ENCODE measurements at regions not wholly inside any gene's neighbourhood (a gene's known extent, or its start where the extent isn't known, plus 50 kb on each side); places are given as distances from the start of the nearest gene placed in this dataset.
A peak's percentile ranks its signal among the peaks of the same experiment; 100 is the strongest.
"Not testable (repeated sequence)": the region's sequence is repeated elsewhere in the genome, so short reads cannot be mapped to it uniquely, and the experiment has no call there.

DNA sequence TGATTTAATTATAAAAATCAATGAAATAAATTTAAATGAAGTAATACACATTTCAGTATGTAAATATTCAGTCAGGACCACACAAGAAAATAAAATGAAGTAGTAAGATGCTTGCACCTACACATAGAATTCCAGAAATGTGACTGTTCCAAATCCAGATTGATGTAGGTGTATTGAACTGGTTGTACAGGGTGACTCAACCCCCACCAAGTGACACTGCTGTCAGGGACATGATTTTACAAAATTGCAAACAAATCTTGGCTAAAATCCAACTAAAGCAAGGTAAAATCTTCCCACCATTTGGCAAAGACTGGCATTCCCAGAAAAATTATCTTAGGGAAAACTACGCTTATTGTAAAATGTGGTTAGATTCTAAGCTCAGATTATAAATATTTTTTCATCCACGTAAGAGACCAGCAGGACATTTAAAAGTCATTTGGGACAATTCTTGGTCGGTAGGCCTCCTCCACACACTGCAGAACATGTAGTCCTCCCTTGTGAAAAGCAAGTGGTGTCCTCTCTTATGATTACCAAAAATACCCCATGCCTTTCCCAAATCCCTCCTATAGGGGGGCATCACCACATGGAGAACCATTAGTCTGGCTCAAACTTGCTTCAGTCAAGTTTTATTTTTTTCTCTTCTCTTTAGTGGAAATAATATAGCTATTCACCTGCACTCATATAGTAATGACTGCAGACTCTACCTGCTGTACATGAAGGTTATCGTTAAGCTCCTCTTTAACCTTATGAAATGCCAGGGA is 287.1 kb upstream of the SMIM30 start:
- DNase-seq (ENCODE audit: low read depth in 2 of 3, low spot score in 2 of 3): no peak

DNA sequence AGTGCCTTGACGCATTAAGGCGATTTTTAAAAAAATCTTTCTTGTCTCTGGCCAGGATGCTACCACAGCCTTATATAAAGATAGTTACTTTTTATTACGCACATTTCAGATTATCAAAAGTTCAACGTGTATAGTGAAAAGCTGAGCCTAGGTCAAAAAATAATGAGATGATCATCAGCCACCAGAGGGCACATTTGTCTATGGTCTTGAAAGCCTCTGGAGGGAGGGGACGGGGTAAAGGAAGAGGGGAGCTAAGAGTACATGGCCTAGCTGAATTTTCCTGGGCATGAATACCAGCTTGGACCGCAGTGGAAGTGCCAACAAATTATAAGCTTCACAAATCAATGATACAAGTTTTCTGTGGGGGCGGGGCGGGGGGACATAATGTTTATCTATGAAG is 285.9 kb upstream of the SMIM30 start:
- DNase-seq (ENCODE audit: low read depth in 2 of 3, low spot score in 2 of 3): peak in 2 of 3 donors; percentile 1 to 12

DNA sequence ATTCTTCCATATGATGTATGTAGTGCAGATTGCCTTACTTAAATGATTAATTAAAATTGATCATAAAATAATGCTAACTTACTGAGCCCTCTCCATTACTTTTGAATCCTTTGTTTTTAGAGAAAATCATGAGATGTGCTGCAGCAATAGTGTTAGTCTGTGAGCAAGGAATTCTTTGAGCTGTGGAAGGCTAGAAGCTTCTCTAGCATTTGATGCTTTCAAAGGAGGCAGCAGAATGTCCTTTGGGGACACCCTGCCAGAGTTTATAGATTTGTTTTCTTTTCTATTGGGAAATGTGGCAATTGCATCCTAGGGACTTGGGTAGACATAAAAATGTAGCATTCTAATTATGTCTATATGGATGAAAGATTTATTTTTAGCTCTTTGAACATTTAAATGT is 284.1 kb upstream of the SMIM30 start:
- no peak for DNase-seq (ENCODE audit: low read depth in 2 of 3, low spot score in 2 of 3)

DNA sequence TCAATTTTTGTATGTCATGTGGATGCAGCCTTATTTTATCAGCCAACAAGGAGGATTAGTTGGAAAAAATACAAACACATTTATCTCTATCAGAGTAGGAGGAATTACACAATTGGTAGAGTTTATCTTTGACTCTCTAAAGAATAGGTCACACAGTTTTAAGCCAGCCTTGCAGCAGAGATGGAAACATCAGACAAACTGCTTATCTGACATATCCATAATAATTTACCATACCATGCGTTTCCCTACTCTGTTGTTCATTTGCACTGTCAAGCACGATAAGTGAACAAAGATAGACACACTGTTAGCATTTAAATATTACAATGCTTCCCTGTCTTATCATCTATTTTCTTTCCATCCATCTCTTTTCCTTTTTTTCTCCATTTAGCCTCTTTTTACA is 283.7 kb upstream of the SMIM30 start:
- DNase-seq (ENCODE audit: low read depth in 2 of 3, low spot score in 2 of 3): no peak

DNA sequence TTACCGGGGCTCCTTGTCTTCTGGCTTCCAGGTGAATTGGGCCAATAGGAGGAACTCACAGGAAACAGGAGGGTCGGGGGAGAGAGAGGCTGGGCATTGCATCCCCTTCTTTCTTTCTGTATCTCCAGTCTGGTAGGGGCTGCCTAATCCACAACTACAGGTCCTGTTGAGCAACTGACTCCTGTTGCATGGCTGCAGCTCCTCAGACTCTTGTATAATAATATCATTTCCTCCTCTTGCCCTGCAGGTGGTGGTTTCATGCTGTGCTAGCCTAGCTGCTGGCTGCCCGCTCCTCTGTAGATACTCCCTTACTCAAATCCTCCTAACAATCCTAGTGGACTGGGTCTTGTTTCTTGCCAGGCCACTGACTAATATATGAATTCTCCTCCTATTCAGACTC is 276.5 kb upstream of the SMIM30 start:
- DNase-seq (ENCODE audit: low read depth in 2 of 3, low spot score in 2 of 3): no peak

DNA sequence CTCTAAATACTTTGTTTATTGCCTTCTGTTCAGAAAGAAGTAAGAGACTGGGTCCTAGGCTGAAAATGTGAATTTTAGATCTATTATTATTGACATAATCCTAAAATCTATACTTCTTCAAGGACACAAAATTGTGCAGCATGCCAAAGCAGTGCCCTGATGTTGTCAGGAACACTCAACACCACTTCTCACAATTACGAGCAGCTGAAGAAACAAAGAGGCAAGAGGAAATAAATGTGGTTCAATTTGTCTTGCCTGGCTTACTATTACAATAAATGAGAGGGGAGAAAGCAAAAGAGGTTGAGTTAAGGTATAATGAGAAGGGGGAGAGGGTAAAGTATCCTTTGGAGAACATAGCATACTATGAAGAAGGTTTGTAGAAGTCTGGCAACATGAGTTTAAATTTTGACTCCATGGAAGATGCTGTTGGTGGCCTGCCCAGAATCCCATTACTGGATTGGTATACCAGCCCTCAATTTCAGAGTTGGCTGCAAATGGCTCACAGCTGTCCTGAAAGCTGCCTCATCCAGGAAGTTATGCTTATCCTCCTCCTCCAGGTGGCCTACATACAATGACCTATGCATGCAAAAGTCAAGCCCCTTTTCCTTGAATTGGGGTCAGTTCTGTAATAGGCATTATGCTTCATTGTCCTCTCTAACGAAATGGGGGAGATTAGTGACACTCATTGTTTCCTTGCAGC is 274.6 kb upstream of the SMIM30 start:
- no peak for DNase-seq (ENCODE audit: low read depth in 2 of 3, low spot score in 2 of 3)

DNA sequence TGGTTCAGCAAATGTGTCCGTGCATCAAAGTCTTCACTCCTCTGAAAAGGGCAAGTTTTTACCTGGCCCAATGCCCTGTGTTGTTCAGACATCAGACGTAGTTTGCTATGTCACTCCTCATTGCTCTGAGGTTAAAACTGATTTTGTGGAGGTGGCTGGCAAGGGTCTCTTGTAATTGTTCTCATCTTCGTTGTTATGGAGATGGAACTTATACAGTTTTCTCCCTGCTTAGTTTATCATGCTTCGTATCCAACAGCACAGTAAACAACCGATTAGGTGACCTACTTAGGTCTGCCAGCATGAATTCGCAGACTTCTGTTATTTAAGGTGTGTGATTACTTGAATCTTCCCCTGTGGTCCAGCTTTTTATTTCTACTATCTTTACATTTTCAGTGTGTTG is 274.1 kb upstream of the SMIM30 start:
- DNase-seq (ENCODE audit: low read depth in 2 of 3, low spot score in 2 of 3): no peak

DNA sequence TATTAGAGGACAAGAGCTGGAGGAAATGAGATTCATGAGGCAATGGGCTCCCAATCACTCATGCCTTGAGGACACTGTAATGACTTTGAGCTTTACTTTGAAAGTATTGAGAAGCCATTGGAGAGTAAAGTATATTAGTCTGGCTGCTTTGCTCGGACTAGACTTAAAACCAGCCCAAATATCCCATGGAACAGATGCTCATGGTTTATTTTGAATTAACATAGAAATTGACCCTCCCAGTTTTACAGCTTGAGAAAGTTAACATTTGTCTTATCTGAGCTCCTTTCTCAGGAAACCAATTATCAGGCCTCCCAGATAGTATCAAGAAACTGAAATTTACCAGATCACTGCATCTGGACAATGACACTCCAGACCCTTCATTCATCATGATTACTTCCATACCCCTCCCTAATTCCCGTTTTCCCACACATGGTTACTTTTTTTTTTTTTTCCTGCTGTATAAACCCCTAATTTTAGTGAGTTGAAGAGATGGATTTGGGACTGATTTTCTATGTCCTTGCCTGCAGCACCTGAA is 270.8 kb upstream of the SMIM30 start:
- no peak for DNase-seq (ENCODE audit: low read depth in 2 of 3, low spot score in 2 of 3)

DNA sequence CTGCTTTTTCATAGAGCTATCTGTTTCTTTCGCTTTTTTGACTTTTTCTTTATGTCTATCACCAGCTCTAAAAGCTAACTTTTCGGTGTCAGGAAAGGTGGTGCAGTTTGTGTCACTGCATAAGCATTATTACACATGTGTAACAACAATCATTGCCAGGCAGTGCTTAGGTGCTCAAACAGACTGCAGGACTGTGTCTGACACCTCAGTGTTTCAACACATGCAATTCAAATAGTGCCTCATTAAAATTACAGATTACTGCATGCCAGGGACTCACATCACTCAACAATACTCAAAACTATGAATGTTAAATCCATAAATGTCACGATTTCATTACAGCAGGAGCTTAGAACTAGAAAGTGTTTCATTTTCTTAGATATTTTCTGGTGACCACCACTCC is 265.3 kb upstream of the SMIM30 start:
- DNase-seq (ENCODE audit: low read depth in 2 of 3, low spot score in 2 of 3): no peak

DNA sequence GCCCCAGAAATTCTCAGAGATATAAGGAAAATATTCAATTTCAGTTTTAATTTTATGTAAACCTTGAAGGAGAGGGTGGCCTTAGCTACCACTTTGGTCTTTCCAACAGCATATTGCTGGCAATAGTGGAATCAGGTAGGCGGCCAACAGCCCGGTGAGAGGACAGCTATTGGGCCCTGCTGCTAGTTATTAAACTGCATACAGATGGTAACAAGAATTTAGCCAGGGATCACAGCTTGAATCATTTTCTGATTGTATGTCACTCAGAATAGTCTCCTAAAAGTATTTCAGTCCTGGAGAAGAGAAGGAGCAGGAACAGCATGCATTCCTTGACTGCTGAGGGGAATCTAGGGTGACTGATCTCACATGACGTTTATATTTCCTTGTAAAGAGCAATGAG is 261.4 kb upstream of the SMIM30 start:
- no peak for DNase-seq (ENCODE audit: low read depth in 2 of 3, low spot score in 2 of 3)

DNA sequence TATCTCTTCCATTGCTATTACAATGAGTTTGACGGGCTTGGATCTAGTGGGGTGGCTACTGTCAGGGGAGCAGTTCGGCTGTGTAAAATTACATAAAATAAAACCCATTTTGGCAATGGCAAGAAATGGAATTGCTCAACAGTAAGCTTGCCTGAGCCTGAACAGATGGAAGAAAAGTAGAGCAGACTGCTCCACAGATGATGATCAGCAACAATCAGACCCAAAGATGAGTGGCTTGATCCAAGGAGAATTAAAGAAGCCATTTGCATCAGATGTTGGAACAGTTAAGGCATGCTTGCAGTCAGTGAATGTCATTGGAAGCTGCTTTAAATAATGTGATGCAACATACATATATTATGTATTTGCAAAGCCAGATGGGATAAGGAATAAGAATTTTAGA is 256.6 kb upstream of the SMIM30 start:
- no peak for DNase-seq (ENCODE audit: low read depth in 2 of 3, low spot score in 2 of 3)

DNA sequence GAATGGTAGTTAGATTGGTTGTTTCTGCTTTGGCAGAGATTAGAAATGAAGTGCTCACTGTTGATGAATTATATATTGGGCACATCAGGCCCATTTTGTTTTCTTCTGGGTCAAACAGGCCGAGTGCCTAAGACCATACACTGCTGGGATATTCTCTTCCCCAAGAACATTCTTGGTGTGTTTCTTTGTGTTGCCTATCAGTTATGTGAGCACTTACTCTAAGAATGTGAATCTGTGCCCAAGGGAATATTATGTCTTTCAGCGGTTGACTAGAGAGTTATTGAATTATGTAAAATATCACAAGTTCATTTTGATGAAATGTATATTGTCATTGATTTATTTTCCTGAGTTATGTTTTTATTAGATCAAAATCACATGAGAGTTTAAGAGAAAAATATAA is 255.5 kb upstream of the SMIM30 start:
- DNase-seq (ENCODE audit: low read depth in 2 of 3, low spot score in 2 of 3): no peak

DNA sequence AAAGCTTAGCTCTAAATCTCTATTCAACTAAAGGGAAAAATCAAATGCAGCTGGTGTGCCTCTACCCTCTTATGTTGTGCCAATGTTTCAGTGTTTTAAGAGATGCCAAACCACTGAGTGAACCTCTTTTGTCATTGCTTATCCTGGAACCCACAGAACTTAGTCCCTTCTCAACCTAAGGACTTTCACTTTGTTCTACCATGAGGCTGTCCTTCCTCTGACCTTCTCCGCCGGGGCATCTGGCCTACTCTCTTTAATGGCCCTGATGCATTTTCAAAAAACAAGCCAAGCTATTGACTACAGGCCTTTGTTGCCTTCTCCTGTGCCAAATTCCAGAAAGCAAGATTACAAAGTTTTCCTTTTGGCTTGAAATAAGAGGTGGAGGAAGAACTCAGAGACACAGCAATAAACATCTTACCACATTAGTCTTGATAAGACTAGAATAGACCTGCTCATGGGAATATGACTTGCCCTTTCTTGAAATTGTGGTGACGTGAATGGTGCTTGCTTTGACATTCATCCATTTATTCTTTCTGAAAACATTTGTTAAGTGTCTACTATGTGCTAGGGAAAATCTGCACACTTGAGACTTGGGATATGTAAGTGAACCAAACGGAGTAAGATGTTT is 253.2 kb upstream of the SMIM30 start:
- no peak for DNase-seq (ENCODE audit: low read depth in 2 of 3, low spot score in 2 of 3)

DNA sequence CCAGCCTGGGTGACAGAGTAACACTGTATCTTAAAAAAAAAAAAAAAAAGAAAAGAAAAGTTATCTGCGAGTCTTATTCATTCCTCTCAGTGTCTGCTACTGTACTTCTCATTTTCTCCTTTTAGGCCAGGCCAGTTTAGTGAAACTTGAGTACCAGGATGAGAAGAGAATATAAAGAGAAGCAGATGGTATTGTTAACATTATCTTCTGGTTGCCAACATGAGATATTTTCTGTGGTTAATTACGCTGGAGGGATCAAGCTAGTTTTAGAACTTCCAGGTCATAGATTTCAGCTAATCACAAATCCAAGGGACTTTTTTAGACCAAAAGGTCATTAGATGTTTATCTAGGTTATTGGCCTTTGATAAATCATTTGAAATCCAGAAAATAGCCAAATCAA is 252.6 kb upstream of the SMIM30 start:
- DNase-seq (ENCODE audit: low read depth in 2 of 3, low spot score in 2 of 3): no peak

DNA sequence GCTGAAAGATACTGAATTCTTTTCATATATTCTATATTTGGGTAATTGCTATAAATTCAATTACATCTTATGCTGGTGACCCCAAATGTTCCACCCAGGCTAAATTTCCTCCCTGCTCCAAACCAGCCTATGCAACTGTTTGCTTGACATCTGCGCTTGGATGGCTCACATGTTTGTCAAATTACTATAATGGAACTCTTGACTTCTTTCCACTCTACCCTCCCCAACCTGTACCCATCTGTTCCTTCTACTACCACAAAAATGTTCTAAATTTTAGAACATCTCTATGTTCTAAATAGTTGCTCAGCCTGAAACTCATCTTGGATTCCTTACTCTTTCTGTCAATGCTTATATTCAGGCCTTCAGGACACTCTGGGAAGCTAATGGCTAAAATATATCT is 249.9 kb upstream of the SMIM30 start:
- DNase-seq (ENCODE audit: low read depth in 2 of 3, low spot score in 2 of 3): no peak

DNA sequence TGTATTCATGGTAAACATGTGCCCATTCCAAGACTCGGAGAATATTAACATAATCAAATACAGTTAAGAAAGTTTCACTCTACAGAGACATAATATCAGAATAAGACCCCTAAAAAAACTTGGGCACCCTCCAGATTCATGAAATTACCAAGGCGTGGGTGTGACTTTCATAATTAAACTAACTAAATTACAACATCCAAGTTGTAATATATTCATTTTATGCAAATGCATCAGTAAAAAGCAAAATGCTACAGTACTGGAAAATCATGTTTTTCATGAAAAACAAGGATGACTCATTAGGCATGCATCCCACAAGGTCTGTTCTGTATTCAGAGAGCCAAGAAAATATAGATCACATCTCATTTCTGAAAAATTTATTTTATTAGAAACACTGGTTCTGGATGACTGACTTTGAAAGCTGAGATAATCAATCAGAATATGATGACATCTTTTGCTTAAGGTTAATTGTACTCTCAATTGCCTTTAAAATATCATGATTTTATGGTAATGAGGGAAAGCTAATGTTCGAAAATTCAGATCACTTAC is 248.8 kb upstream of the SMIM30 start:
- DNase-seq (ENCODE audit: low read depth in 2 of 3, low spot score in 2 of 3): no peak

DNA sequence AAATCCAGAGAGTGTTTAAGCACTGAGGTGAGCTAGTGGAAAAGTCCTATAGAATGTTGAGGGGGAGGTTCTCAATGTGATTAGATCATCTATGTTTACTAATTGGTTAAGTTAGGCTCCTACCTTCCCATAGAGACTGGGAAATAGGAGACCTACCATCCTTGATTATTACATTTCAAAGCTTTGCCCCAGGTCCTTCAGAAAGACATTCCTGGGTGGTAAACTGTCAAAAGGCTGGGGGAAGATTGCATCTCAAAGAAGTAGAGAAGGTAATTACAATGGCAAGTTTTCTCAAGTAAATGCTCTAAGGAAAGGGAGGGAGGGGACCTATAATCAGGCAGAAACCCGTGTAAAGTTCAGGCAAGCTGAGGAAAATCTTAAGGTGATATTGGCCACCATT is 247.8 kb upstream of the SMIM30 start:
- DNase-seq (ENCODE audit: low read depth in 2 of 3, low spot score in 2 of 3): no peak

DNA sequence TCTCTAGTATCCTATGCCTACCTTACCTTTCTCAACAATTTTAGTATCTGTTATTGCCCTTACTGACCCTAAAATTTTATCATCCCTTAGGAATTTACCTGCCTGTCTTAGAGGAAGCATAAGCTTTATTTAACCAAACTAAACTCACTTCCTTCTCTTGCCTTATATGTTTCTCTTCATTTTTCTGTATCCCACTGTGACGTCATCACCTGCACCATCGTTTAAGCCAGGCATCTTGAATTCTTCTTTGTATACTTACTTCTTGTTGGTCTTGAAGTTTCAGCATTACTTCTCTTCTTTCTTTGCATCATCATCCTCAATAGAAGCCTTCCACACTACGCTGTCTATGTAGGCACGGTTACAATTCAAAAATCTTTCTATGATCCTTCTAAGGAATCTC is 231.0 kb upstream of the SMIM30 start:
- DNase-seq (ENCODE audit: low read depth in 2 of 3, low spot score in 2 of 3): no peak

DNA sequence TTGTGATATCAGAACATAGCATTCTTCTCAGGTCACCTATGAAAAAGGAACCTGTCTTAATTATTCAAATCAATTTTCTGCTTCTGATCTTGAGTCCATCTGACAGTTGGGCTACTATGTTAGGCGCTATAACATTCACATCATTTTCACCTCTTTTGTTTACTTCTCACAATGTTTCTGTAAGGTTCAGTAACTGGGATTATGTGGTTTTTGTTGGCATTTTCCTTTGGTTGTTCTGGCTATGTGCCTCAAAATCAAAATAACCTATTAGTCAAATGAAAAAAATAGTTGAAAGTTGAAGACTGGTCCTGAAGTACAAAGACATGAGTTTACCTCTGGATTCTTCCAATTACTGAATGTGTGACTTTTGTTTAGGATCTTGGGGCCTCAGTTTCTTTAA is 221.3 kb upstream of the SMIM30 start:
- DNase-seq (ENCODE audit: low read depth in 2 of 3, low spot score in 2 of 3): no peak

DNA sequence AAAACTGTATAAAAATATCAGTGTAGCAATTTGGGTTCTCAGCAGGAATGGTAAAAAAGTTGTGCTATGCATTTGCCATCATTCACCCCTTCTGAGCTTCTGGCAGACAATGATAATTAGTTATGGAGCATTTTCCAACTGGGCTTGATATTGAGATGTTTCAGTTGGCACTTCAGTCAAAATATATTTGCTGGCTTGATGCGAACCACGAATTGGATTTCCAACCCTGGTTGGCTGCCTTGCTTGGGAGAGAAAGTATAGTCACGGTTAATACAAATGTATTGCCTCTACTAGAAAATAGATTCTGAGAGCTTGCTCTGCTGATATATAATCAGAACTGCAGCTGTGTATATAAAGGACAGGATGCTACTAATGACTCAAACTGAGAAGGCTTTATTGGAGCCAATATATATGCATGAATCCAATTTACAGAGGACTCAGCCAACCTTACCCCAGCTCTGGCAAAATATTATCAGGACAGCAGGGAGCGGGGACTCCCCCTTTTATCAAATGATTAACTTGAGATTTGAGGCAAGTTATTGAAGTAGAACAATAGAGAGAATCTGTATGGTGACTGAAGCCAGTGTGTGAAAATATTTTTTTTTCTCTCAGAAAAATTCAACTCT is 219.8 kb upstream of the SMIM30 start:
- no peak for DNase-seq (ENCODE audit: low read depth in 2 of 3, low spot score in 2 of 3)

DNA sequence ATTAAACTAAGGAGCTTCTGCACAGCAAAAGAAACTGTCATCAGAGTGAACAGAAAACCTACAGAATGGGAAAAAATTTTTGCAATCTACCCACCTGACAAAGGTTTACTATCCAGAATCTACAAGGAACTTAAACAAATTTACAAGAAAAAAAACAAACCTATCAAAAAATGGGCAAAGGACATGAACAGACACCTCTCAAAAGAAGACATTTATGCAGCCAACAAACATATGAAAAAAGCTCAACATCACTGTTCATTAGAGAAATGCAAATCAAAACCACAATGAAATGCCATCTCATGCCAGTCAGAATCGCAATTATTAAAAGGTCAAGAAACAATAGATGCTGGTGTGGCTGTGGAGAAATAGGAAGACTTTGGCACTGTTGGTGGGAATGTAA is 218.5 kb upstream of the SMIM30 start:
- not testable (repeated sequence) for DNase-seq (ENCODE audit: low read depth in 2 of 3, low spot score in 2 of 3)

All from hematopoietic multipotent progenitor cell (in vitro differentiated cells).